GM23338 (cell line): ENCODE measurements at regions not wholly inside any gene's neighbourhood (a gene's known extent, or its start where the extent isn't known, plus 50 kb on each side); places are given as distances from the start of the nearest gene placed in this dataset.

Source experiments
- ATAC-seq: fragments of 200-7000 bp; cut with Tn5 transposase; 3 replicates; pipeline ENCODE4 v1.9.1; 2020
- DNase-seq: peaks from one replicate; pipeline ENCODE4 v3.0.0-alpha.2; 2015; ENCODE audit warnings: low spot score
- H2AFZ ChIP-seq: fragments of 200-600 bp; sonication (generic); 2 replicates; pipeline ENCODE4 v1.8.0; 2016; ENCODE audit warnings: antibody characterized with exemption, mild to moderate bottlenecking, moderate library complexity
- H3F3A ChIP-seq: fragments of 200-600 bp; sonication (generic); replicated peaks from 2 replicates; pipeline ENCODE4 v1.8.0; 2017; ENCODE audit warnings: antibody characterized with exemption, mixed run types, low read depth
- H3K27ac ChIP-seq: fragments of 200-600 bp; sonication (generic); 2 replicates; pipeline ENCODE4 v1.6.1; 2016; ENCODE audit warnings: low read depth
- H3K27me3 ChIP-seq: fragments of 200-600 bp; sonication (generic); 2 replicates; pipeline ENCODE4 v1.8.0; 2016; ENCODE audit warnings: mild to moderate bottlenecking, mixed run types, moderate library complexity; ENCODE audit not compliant: insufficient read depth
- H3K36me3 ChIP-seq: fragments of 200-600 bp; sonication (generic); 2 replicates; pipeline ENCODE4 v1.8.0; 2016; ENCODE audit warnings: mild to moderate bottlenecking; ENCODE audit not compliant: insufficient read depth
- H3K4me1 ChIP-seq: fragments of 200-600 bp; sonication (generic); 2 replicates; pipeline ENCODE4 v1.8.0; 2016; ENCODE audit warnings: mild to moderate bottlenecking, moderate library complexity; ENCODE audit not compliant: insufficient read depth
- H3K4me2 ChIP-seq: fragments of 200-600 bp; sonication (generic); 2 replicates; pipeline ENCODE4 v1.7.1; 2017; ENCODE audit warnings: mixed run types
- H3K4me3 ChIP-seq: fragments of 200-600 bp; sonication (generic); 2 replicates; pipeline ENCODE4 v1.6.1; 2016; ENCODE audit warnings: mixed run types
- H3K79me2 ChIP-seq: fragments of 200-600 bp; sonication (generic); replicated peaks from 2 replicates; pipeline ENCODE4 v1.8.0; 2017; ENCODE audit warnings: mild to moderate bottlenecking; ENCODE audit not compliant: insufficient read depth
- H3K9me2 ChIP-seq: fragments of 200-600 bp; sonication (generic); 2 replicates; pipeline ENCODE4 v1.8.0; 2017; ENCODE audit not compliant: insufficient read depth
- H4K20me1 ChIP-seq: fragments of 200-600 bp; sonication (generic); replicated peaks from 2 replicates; pipeline ENCODE4 v1.8.0; 2017; ENCODE audit warnings: mild to moderate bottlenecking; ENCODE audit not compliant: insufficient read depth
- H3K27ac Mint-ChIP-seq: 2 replicates; pipeline ENCODE4 v1.8.0; 2020; ENCODE audit warnings: inconsistent platforms, mild to moderate bottlenecking, moderate library complexity, mixed read lengths
- H3K27me3 Mint-ChIP-seq: 3 replicates; pipeline ENCODE4 v1.8.0; 2022; ENCODE audit warnings: low read depth, mild to moderate bottlenecking, moderate library complexity, mixed read lengths, inconsistent platforms; ENCODE audit not compliant: insufficient read depth, poor library complexity
- H3K36me3 Mint-ChIP-seq: 3 replicates; pipeline ENCODE4 v1.8.0; 2021; ENCODE audit warnings: low read depth, mild to moderate bottlenecking, inconsistent platforms, moderate library complexity, mixed read lengths
- H3K4me1 Mint-ChIP-seq: 3 replicates; pipeline ENCODE4 v1.8.0; 2020; ENCODE audit warnings: mild to moderate bottlenecking, inconsistent platforms, mixed read lengths
- H3K4me3 Mint-ChIP-seq: 3 replicates; pipeline ENCODE4 v1.8.0; 2021; ENCODE audit warnings: moderate library complexity, mild to moderate bottlenecking, inconsistent platforms, mixed read lengths
- H3K9me3 Mint-ChIP-seq: 3 replicates; pipeline ENCODE4 v1.8.0; 2020; ENCODE audit warnings: moderate library complexity, mild to moderate bottlenecking, inconsistent platforms, mixed read lengths
- CREB1 ChIP-seq: fragments of 250-450 bp; sonication (Bioruptor Pico); IDR thresholded peaks from 2 replicates; pipeline ENCODE4 v1.5.0; 2020; ENCODE audit warnings: low read depth, mild to moderate bottlenecking, moderate library complexity
- ETS1 ChIP-seq: IDR thresholded peaks from 2 replicates; pipeline ENCODE4 v1.6.1; 2016; ENCODE audit warnings: antibody characterized with exemption
- EZH2 ChIP-seq: fragments of 200-600 bp; sonication (generic); IDR thresholded peaks from one replicate; pipeline ENCODE4 v1.8.0; 2017; ENCODE audit warnings: antibody characterized with exemption, mild to moderate bottlenecking, low read depth; ENCODE audit not compliant: unreplicated experiment
- EZH2phosphoT487 ChIP-seq: fragments of 200-600 bp; sonication (generic); IDR thresholded peaks from one replicate; pipeline ENCODE4 v1.8.1; 2018; ENCODE audit warnings: antibody characterized with exemption; ENCODE audit not compliant: unreplicated experiment
- JUNB ChIP-seq: IDR thresholded peaks from one replicate; pipeline ENCODE4 v1.6.1; 2016; ENCODE audit warnings: antibody characterized with exemption; ENCODE audit not compliant: unreplicated experiment
- NANOG ChIP-seq: IDR thresholded peaks from 2 replicates; pipeline ENCODE4 v1.6.1; 2016; ENCODE audit warnings: antibody characterized with exemption, borderline replicate concordance
- POLR2AphosphoS5 ChIP-seq: IDR thresholded peaks from 2 replicates; pipeline ENCODE4 v1.6.1; 2016; ENCODE audit warnings: antibody characterized with exemption, low read depth
- REST ChIP-seq: IDR thresholded peaks from one replicate; pipeline ENCODE4 v1.6.1; 2018; ENCODE audit warnings: antibody characterized with exemption; ENCODE audit not compliant: unreplicated experiment
- STAT1 ChIP-seq: IDR thresholded peaks from one replicate; pipeline ENCODE4 v1.6.1; 2016; ENCODE audit warnings: antibody characterized with exemption; ENCODE audit not compliant: unreplicated experiment
- ZNF114 ChIP-seq: fragments of 250-450 bp; sonication (Bioruptor Pico); IDR thresholded peaks from 2 replicates; pipeline ENCODE4 v1.5.0; 2020; ENCODE audit warnings: mild to moderate bottlenecking, moderate library complexity
- ZNF331 ChIP-seq: fragments of 250-450 bp; sonication (Bioruptor Pico); IDR thresholded peaks from 2 replicates; pipeline ENCODE4 v1.5.0; 2020; ENCODE audit warnings: low read depth, mild to moderate bottlenecking, moderate library complexity
- ZNF462 ChIP-seq: fragments of 250-450 bp; sonication (Bioruptor Pico); IDR thresholded peaks from 2 replicates; pipeline ENCODE4 v1.5.0; 2020; ENCODE audit warnings: mild to moderate bottlenecking, moderate library complexity
- TF ChIP-seq, protein P1 (sequence below), 2 experiments: fragments of 200-600 bp in 1 of 2; sonication (generic) in 1 of 2; conservative IDR thresholded peaks; 2 replicates each; pipeline versions ENCODE4 v1.5.1 to v1.6.1; 2016 to 2017; ENCODE audit warnings: antibody characterized with exemption in 2 of 2, low read depth in 2 of 2, mild to moderate bottlenecking in 2 of 2, moderate library complexity in 1 of 2

DNA sequence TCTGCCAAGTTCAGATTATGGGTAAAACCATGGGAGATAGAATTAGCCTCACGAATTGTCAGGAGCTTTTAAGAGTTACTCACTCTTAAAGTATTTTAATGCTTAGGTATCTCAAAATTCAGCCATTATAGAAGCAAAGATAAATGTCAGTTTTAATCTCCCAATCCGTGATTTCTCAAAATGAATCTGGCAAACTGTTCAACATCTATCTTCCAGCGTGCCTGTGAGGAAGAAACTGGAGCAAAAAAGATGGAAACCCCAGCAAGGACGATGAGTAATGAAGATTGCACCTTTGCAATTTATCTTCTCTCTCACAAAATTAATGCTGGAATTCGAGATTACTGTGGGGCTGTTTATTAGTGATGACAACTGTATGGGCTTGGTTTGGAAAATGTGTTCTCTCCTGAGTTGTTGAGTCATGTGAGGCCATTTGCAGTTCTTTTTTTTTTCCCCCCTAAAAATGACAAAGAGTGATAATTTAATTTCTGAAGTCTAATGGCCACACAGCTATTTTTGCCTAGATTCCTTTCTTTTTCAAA lies 70.5 kb downstream of the PYDC2 start:
- H3K4me3 Mint-ChIP-seq: no peak overlapping the region
- peaks cover 2% of the 10 kb centered on the region for H3K27me3 Mint-ChIP-seq
- no peaks in the 10 kb centered on the region for H3K79me2 ChIP-seq
- H4K20me1 ChIP-seq: no peaks in the 10 kb centered on the region
- H3K27ac Mint-ChIP-seq: no peak overlapping the region
- H3K4me3 ChIP-seq: no peak overlapping the region
- DNase-seq (no peak), ATAC-seq (no peak)
- H3K4me1 Mint-ChIP-seq: no peaks in the 10 kb centered on the region
- H3K9me3 Mint-ChIP-seq: no peaks in the 10 kb centered on the region; the same call in 2 of the 3 replicates
- H3K36me3 Mint-ChIP-seq: no peaks in the 10 kb centered on the region
- peaks cover 3% of the 10 kb centered on the region; the same call in 1 of the 2 replicates for H3K9me2 ChIP-seq
- no peak overlapping the region for H3K4me2 ChIP-seq
- H3F3A ChIP-seq: no peaks in the 10 kb centered on the region
- H2AFZ ChIP-seq: no peak overlapping the region; the same call in 1 of the 2 replicates
- no peaks in the 10 kb centered on the region for H3K36me3 ChIP-seq
- H3K27ac ChIP-seq: no peak overlapping the region
- H3K4me1 ChIP-seq: no peaks in the 10 kb centered on the region
- no peaks in the 10 kb centered on the region for H3K27me3 ChIP-seq
- TF ChIP-seq EZH2 (no peak), CREB1 (CRISPR knock-in tag) (no peak), ZNF462 (CRISPR knock-in tag) (no peak), EZH2phosphoT487 (no peak), STAT1 (no peak), REST (no peak), ZNF331 (CRISPR knock-in tag) (no peak), JUNB (no peak), ETS1 (no peak), POLR2AphosphoS5 (no peak), ZNF114 (CRISPR knock-in tag) (no peak), NANOG (no peak)
- TF ChIP-seq, protein P1, sequence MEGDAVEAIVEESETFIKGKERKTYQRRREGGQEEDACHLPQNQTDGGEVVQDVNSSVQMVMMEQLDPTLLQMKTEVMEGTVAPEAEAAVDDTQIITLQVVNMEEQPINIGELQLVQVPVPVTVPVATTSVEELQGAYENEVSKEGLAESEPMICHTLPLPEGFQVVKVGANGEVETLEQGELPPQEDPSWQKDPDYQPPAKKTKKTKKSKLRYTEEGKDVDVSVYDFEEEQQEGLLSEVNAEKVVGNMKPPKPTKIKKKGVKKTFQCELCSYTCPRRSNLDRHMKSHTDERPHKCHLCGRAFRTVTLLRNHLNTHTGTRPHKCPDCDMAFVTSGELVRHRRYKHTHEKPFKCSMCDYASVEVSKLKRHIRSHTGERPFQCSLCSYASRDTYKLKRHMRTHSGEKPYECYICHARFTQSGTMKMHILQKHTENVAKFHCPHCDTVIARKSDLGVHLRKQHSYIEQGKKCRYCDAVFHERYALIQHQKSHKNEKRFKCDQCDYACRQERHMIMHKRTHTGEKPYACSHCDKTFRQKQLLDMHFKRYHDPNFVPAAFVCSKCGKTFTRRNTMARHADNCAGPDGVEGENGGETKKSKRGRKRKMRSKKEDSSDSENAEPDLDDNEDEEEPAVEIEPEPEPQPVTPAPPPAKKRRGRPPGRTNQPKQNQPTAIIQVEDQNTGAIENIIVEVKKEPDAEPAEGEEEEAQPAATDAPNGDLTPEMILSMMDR (conservative IDR thresholded peaks at IDR 0.05; ENCODE audit: low read depth in 2 of 2): no peak
